ENCODE measurements at regions not wholly inside any gene's neighbourhood (a gene's known extent, or its start where the extent isn't known, plus 50 kb on each side); places are given as distances from the start of the nearest gene placed in this dataset.
A peak's percentile ranks its signal among the peaks of the same experiment; 100 is the strongest.
"Not testable (repeated sequence)": the region's sequence is repeated elsewhere in the genome, so short reads cannot be mapped to it uniquely, and the experiment has no call there.

- DNase-seq: peak; percentile 1 to 13
Observed at GRCh38 chrX:56618323-56618722, 54.9 kb downstream of the UBQLN2 start.

DNA sequence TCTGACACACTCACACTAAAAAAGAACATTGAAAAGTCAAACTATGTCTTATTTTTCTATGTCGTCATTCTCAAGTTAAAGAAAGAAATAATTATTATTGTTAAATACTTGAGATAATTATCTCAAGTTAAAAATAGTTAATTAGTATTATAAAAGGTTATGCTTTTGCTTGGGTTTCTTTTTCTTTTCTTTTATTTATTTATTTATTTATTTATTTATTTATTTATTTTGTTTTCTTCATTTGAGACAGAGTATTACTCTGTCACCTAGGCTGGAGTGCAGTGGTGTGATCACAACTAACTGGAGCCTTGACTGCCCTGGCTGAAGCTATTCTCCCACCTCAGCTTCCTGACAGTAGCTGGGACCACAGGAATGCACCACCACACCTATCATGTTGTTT, 59.9 kb downstream of the UBQLN2 start:
- DNase-seq: no peak

DNA sequence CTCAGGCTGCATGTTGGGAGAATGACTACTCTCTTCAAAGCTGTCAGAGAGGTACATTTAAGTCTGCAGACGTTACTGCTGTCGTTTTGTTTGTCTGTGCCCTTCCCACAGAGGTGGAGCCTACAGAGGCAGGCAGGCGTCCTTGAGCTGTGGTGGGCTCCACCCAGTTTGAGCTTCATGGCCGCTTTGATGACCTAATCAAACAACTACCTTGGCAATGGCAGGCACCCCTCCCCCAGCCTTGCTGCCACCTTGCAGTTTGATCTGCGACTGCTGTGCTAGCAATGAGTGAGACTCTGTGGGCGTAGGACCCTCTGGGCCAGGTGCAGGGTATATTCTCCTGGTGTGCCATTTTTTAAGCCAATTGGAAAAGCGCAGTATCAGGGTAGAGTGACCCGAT, 71.6 kb downstream of the UBQLN2 start:
- not testable (repeated sequence) for DNase-seq

GRCh38 chrX:56661193-56661592, 67.8 kb upstream of the NBDY start:
- no peak for DNase-seq
